ENCODE measurements at regions not wholly inside any gene's neighbourhood (a gene's known extent, or its start where the extent isn't known, plus 50 kb on each side); places are given as distances from the start of the nearest gene placed in this dataset.

- H3K79me2 ChIP-seq (ENCODE audit: control insufficient read depth, insufficient read depth, low read length) = no peaks in the 10 kb centered on the region
- no peaks in the 10 kb centered on the region for H3K27me3 ChIP-seq (ENCODE audit: control insufficient read depth in 2 of 2, insufficient read depth in 2 of 2, low read length in 2 of 2)
- H4K20me1 ChIP-seq (replicated peaks; ENCODE audit: control insufficient read depth, extremely low read depth, insufficient read depth, low read length) = no peaks in the 10 kb centered on the region
- H3K36me3 ChIP-seq (ENCODE audit: control insufficient read depth in 2 of 2, extremely low read depth in 1 of 2, insufficient read depth in 2 of 2, low read length in 2 of 2) = no peaks in the 10 kb centered on the region
- ChIA-PET POLR2A (no interaction called here), CTCF (interaction anchor here (0.5 kb wide), 1 partner anchor 826 kb away, joined by 4 read pairs; no protein-coding TSS in a partner anchor)
- no peaks in the 10 kb centered on the region for H3K9me3 ChIP-seq (replicated peaks; ENCODE audit: control insufficient read depth, insufficient read depth, low read length)
- H3K4me1 ChIP-seq (ENCODE audit: control insufficient read depth, extremely low read depth, insufficient read depth, low read length) = no peaks in the 10 kb centered on the region
- no peak overlapping the region for H3K4me2 ChIP-seq (ENCODE audit: insufficient read depth, low read length)
- H3K4me3 ChIP-seq (replicated peaks in 1 of 3; ENCODE audit: insufficient read depth in 1 of 3, low read depth in 1 of 3, low read length in 3 of 3) = no peak overlapping the region
- DNase-seq (ENCODE audit: low read depth, low spot score) (no peak), FAIRE-seq (no peak)
- dilution Hi-C loops (cut with MboI; ENCODE audit: extremely low pct_ligation_motif_present, low sequenced_read_pairs) = no loop called here
- intact Hi-C loops (cut with micrococcal nuclease) = no loop called here
- no peaks in the 10 kb centered on the region for H3K9me1 ChIP-seq (replicated peaks; ENCODE audit: control insufficient read depth, extremely low read depth, insufficient read depth, low read length)
- no peak overlapping the region for H3K27ac ChIP-seq (ENCODE audit: insufficient read depth, low read depth, low read length)
- H2AFZ ChIP-seq (ENCODE audit: low read depth, low read length) = no peak overlapping the region
- no TSS peak for BruUV-seq (replicated peaks)
- no peak overlapping the region for H3K9ac ChIP-seq (replicated peaks; ENCODE audit: extremely low read depth, insufficient read depth, low read length)
- no peak for TF ChIP-seq CTCF (IDR thresholded peaks at IDR 0.05; ENCODE audit: extremely low read depth in 1 of 2, insufficient read depth in 1 of 2, low read depth in 1 of 2, low read length in 2 of 2)
Observed at GRCh38 chr15:96638793-96639192, 308.3 kb downstream of the NR2F2 start.

- H3K4me1 ChIP-seq (ENCODE audit: control insufficient read depth, extremely low read depth, insufficient read depth, low read length) = no peaks in the 10 kb centered on the region
- H3K9ac ChIP-seq (replicated peaks; ENCODE audit: extremely low read depth, insufficient read depth, low read length) = no peak overlapping the region
- H3K9me1 ChIP-seq (replicated peaks; ENCODE audit: control insufficient read depth, extremely low read depth, insufficient read depth, low read length) = no peaks in the 10 kb centered on the region
- H3K27me3 ChIP-seq (ENCODE audit: control insufficient read depth in 2 of 2, insufficient read depth in 2 of 2, low read length in 2 of 2) = no peaks in the 10 kb centered on the region
- POLR2A ChIA-PET = no interaction called here
- DNase-seq (ENCODE audit: low read depth, low spot score) (no peak), FAIRE-seq (no peak)
- dilution Hi-C loops (cut with MboI; ENCODE audit: extremely low pct_ligation_motif_present, low sequenced_read_pairs) (no loop called here), intact Hi-C loops (cut with micrococcal nuclease) (no loop called here)
- no peaks in the 10 kb centered on the region for H3K36me3 ChIP-seq (ENCODE audit: control insufficient read depth in 2 of 2, extremely low read depth in 1 of 2, insufficient read depth in 2 of 2, low read length in 2 of 2)
- CTCF ChIA-PET = no interaction called here
- H3K4me3 ChIP-seq (replicated peaks in 1 of 3; ENCODE audit: insufficient read depth in 1 of 3, low read depth in 1 of 3, low read length in 3 of 3) = no peak overlapping the region
- no peak overlapping the region for H3K4me2 ChIP-seq (ENCODE audit: insufficient read depth, low read length)
- BruUV-seq (replicated peaks) = no TSS peak
- no peaks in the 10 kb centered on the region for H3K79me2 ChIP-seq (ENCODE audit: control insufficient read depth, insufficient read depth, low read length)
- no peaks in the 10 kb centered on the region for H3K9me3 ChIP-seq (replicated peaks; ENCODE audit: control insufficient read depth, insufficient read depth, low read length)
- no peaks in the 10 kb centered on the region for H4K20me1 ChIP-seq (replicated peaks; ENCODE audit: control insufficient read depth, extremely low read depth, insufficient read depth, low read length)
- H3K27ac ChIP-seq (ENCODE audit: insufficient read depth, low read depth, low read length) = no peak overlapping the region
- no peak overlapping the region for H2AFZ ChIP-seq (ENCODE audit: low read depth, low read length)
- TF ChIP-seq EZH2 (IDR thresholded peaks at IDR 0.05; ENCODE audit: borderline replicate concordance, low read depth, low read length, severe bottlenecking) = no peak
- no peak for TF ChIP-seq FOS (IDR thresholded peaks at IDR 0.05; ENCODE audit: borderline replicate concordance, insufficient read depth, low read length)
- no peak for TF ChIP-seq GATA2 (IDR thresholded peaks at IDR 0.05; ENCODE audit: insufficient read depth, insufficient read length, low read depth, low read length)
- no peak for TF ChIP-seq POLR2A (IDR thresholded peaks at IDR 0.05; ENCODE audit: low read depth, low read length)
- no peak for TF ChIP-seq CTCF (IDR thresholded peaks at IDR 0.05; ENCODE audit: extremely low read depth in 1 of 2, insufficient read depth in 1 of 2, low read depth in 1 of 2, low read length in 2 of 2)
- TF ChIP-seq MYC (IDR thresholded peaks at IDR 0.05; ENCODE audit: low read depth, low read length) = no peak
- TF ChIP-seq MAX (IDR thresholded peaks at IDR 0.05; ENCODE audit: insufficient read depth, insufficient read length) = no peak
- TF ChIP-seq JUN (IDR thresholded peaks at IDR 0.05; ENCODE audit: borderline replicate concordance, insufficient read depth, insufficient read length, low read depth) = no peak
- TF ChIP-seq POLR2AphosphoS5 (IDR thresholded peaks at IDR 0.05; ENCODE audit: insufficient read depth, low read depth, low read length) = no peak
Observed at GRCh38 chr15:96645796-96646195, 315.3 kb downstream of the NR2F2 start.

All from endothelial cell of umbilical vein (primary cell).